H9 (cell line): ENCODE measurements at regions not wholly inside any gene's neighbourhood (a gene's known extent, or its start where the extent isn't known, plus 50 kb on each side); places are given as distances from the start of the nearest gene placed in this dataset.

Source experiments
- DNase-seq: peaks from one replicate; pipeline ENCODE4 v3.0.0-alpha.2; 2017
- H2AFZ ChIP-seq: one replicate; pipeline ENCODE4 v1.6.1; 2013; ENCODE audit warnings: mild to moderate bottlenecking, low read length, control low read depth, moderate library complexity
- H2AK5ac ChIP-seq: 2 replicates; pipeline ENCODE4 v1.6.1; 2013; ENCODE audit warnings: low read length, control low read depth, mixed read lengths; ENCODE audit not compliant: insufficient read length
- H2BK120ac ChIP-seq: one replicate; pipeline ENCODE4 v1.6.1; 2013; ENCODE audit warnings: low read depth, mild to moderate bottlenecking, low read length, control low read depth, inconsistent platforms; ENCODE audit not compliant: poor library complexity, severe bottlenecking
- H2BK12ac ChIP-seq: 2 replicates; pipeline ENCODE4 v1.6.1; 2013; ENCODE audit warnings: low read length, control low read depth, mixed read lengths, low read depth; ENCODE audit not compliant: insufficient read length
- H2BK15ac ChIP-seq: 2 replicates; pipeline ENCODE4 v1.6.1; 2013; ENCODE audit warnings: low read depth, low read length, control low read depth
- H2BK20ac ChIP-seq: one replicate; pipeline ENCODE4 v1.6.1; 2013; ENCODE audit warnings: low read depth, mild to moderate bottlenecking, low read length, control low read depth, inconsistent platforms; ENCODE audit not compliant: poor library complexity, severe bottlenecking
- H2BK5ac ChIP-seq: 2 replicates; pipeline ENCODE4 v1.6.1; 2013; ENCODE audit warnings: low read length, control low read depth, mixed read lengths; ENCODE audit not compliant: insufficient read length
- H3K14ac ChIP-seq: 2 replicates; pipeline ENCODE4 v1.6.1; 2013; ENCODE audit warnings: low read length, control low read depth; ENCODE audit not compliant: insufficient read depth
- H3K18ac ChIP-seq: 2 replicates; pipeline ENCODE4 v1.6.1; 2013; ENCODE audit warnings: low read depth, mild to moderate bottlenecking, mixed read lengths, low read length, control low read depth; ENCODE audit not compliant: insufficient read length
- H3K23ac ChIP-seq: 2 replicates; pipeline ENCODE4 v1.6.1; 2013; ENCODE audit warnings: low read length, control low read depth, mixed read lengths, low read depth; ENCODE audit not compliant: insufficient read length
- H3K23me2 ChIP-seq: 2 replicates; pipeline ENCODE4 v1.6.1; 2013; ENCODE audit warnings: low read depth, mild to moderate bottlenecking, mixed read lengths, low read length, control low read depth; ENCODE audit not compliant: insufficient read length, poor library complexity, severe bottlenecking
- H3K27ac ChIP-seq: 2 replicates; pipeline ENCODE4 v1.5.1; 2013; ENCODE audit warnings: low read length, control low read depth, mixed read lengths, low read depth; ENCODE audit not compliant: insufficient read length
- H3K27me3 ChIP-seq: 2 replicates; pipeline ENCODE4 v1.6.1; 2013; ENCODE audit warnings: low read length, control low read depth, inconsistent platforms; ENCODE audit not compliant: insufficient read depth
- H3K4ac ChIP-seq: 2 replicates; pipeline ENCODE4 v1.6.1; 2013; ENCODE audit warnings: low read depth, mild to moderate bottlenecking, control low read depth, inconsistent platforms, low read length, moderate library complexity
- H3K4me1 ChIP-seq: 2 replicates; pipeline ENCODE4 v1.6.1; 2013; ENCODE audit warnings: low read length, control low read depth, inconsistent platforms; ENCODE audit not compliant: insufficient read depth
- H3K4me2 ChIP-seq: 2 replicates; pipeline ENCODE4 v1.6.1; 2013; ENCODE audit warnings: low read length, control low read depth, mixed read lengths; ENCODE audit not compliant: insufficient read length, insufficient read depth
- H3K56ac ChIP-seq: 2 replicates; pipeline ENCODE4 v1.6.1; 2013; ENCODE audit warnings: low read depth, mild to moderate bottlenecking, mixed read lengths, low read length, control low read depth; ENCODE audit not compliant: insufficient read length
- H3K79me1 ChIP-seq: 2 replicates; pipeline ENCODE4 v1.6.1; 2013; ENCODE audit warnings: low read depth, mild to moderate bottlenecking, moderate library complexity, low read length, control low read depth, inconsistent platforms; ENCODE audit not compliant: insufficient read depth, poor library complexity, severe bottlenecking
- H3K79me2 ChIP-seq: 2 replicates; pipeline ENCODE4 v1.6.1; 2013; ENCODE audit warnings: low read length, control low read depth, inconsistent platforms; ENCODE audit not compliant: insufficient read depth
- H3K9ac ChIP-seq: 2 replicates; pipeline ENCODE4 v1.6.1; 2013; ENCODE audit warnings: low read length, control low read depth, mixed read lengths; ENCODE audit not compliant: insufficient read length; ENCODE audit errors: extremely low read depth
- H3K9me3 ChIP-seq: one replicate; pipeline ENCODE4 v1.6.1; 2013; ENCODE audit warnings: low read depth, low read length, inconsistent platforms; ENCODE audit not compliant: control insufficient read depth
- H3T11ph ChIP-seq: one replicate; pipeline ENCODE4 v1.6.1; 2013; ENCODE audit warnings: mild to moderate bottlenecking, low read length, control low read depth, inconsistent platforms
- H4K20me1 ChIP-seq: one replicate; pipeline ENCODE4 v1.6.1; 2013; ENCODE audit not compliant: control insufficient read depth, insufficient read length, insufficient read depth
- H4K5ac ChIP-seq: 2 replicates; pipeline ENCODE4 v1.6.1; 2013; ENCODE audit warnings: low read depth, mild to moderate bottlenecking, mixed read lengths, low read length, control low read depth; ENCODE audit not compliant: insufficient read length
- H4K8ac ChIP-seq: replicated peaks from 2 replicates; pipeline ENCODE4 v1.6.1; 2013; ENCODE audit warnings: low read length, control low read depth, mixed read lengths, low read depth; ENCODE audit not compliant: insufficient read length
- H4K91ac ChIP-seq: 2 replicates; pipeline ENCODE4 v1.6.1; 2013; ENCODE audit warnings: low read depth, mild to moderate bottlenecking, moderate library complexity, mixed read lengths, low read length, control low read depth; ENCODE audit not compliant: insufficient read length
- H3K27ac Mint-ChIP-seq, 3 experiments: 2 replicates in 2 of 3; 3 replicates in 1 of 3; pipeline ENCODE4 v1.8.0; 2020 to 2021; ENCODE audit warnings: mixed read lengths in 3 of 3, mild to moderate bottlenecking in 1 of 3, moderate library complexity in 1 of 3
- H3K27me3 Mint-ChIP-seq: 2 replicates; pipeline ENCODE4 v1.8.0; 2021; ENCODE audit warnings: low read depth, mild to moderate bottlenecking, moderate library complexity, mixed read lengths
- H3K36me3 Mint-ChIP-seq, 3 experiments: 2 replicates in 2 of 3; 3 replicates in 1 of 3; pipeline ENCODE4 v1.8.0; 2020 to 2021; ENCODE audit warnings: low read depth in 3 of 3, mixed read lengths in 3 of 3; ENCODE audit not compliant: insufficient read depth in 1 of 3
- H3K4me1 Mint-ChIP-seq, 2 experiments: 2 replicates each; pipeline ENCODE4 v1.8.0; 2020; ENCODE audit warnings: mixed read lengths in 2 of 2
- H3K4me3 Mint-ChIP-seq, 2 experiments: 2 replicates in 1 of 2; 3 replicates in 1 of 2; pipeline ENCODE4 v1.8.0; 2020 to 2021; ENCODE audit warnings: mild to moderate bottlenecking in 2 of 2, mixed read lengths in 2 of 2, moderate library complexity in 1 of 2
- H3K9me3 Mint-ChIP-seq, 2 experiments: 2 replicates in 1 of 2; 3 replicates in 1 of 2; pipeline ENCODE4 v1.8.0; 2020; ENCODE audit warnings: mild to moderate bottlenecking in 2 of 2, mixed read lengths in 2 of 2, moderate library complexity in 1 of 2
- CTCF ChIP-seq: fragments of 200-600 bp; sonication (generic); conservative IDR thresholded peaks from 3 replicates; pipeline ENCODE4 v1.8.0; 2021; ENCODE audit warnings: antibody characterized with exemption, mild to moderate bottlenecking
- WGBS: extraction: QIAGEN DNeasy Blood & Tissue Kit; methylation state at CpG from one replicate; pipeline ENCODE4 v1.1.7; 2013; ENCODE audit warnings: missing lambda C conversion rate, low lambda C conversion rate, mixed read lengths; ENCODE audit not compliant: insufficient read length; ENCODE audit errors: extremely low coverage; 5-methylcytosine and 5-hydroxymethylcytosine counted together

- Histone ChIP-seq H3K23me2 (no peaks in the 10 kb centered on the region), H3K23ac (no peak overlapping the region), H4K5ac (no peak overlapping the region), H3K4ac (no peak overlapping the region), H3T11ph (no peak overlapping the region), H2BK15ac (no peak overlapping the region), H3K4me1 (no peaks in the 10 kb centered on the region), H3K9ac (no peak overlapping the region), H2BK12ac (no peak overlapping the region), H3K79me2 (no peaks in the 10 kb centered on the region), H3K9me3 (no peaks in the 10 kb centered on the region), H3K4me2 (no peak overlapping the region), H3K79me1 (no peaks in the 10 kb centered on the region), H2BK120ac (no peak overlapping the region), H2AFZ (no peak overlapping the region), H3K14ac (no peak overlapping the region), H3K27ac (no peak overlapping the region), H3K27me3 (no peaks in the 10 kb centered on the region), H4K8ac (no peak overlapping the region), H4K20me1 (no peaks in the 10 kb centered on the region), H2BK5ac (no peak overlapping the region), H2BK20ac (no peak overlapping the region), H3K18ac (no peak overlapping the region), H4K91ac (no peak overlapping the region), H3K56ac (no peak overlapping the region), H2AK5ac (no peak overlapping the region)
- DNase-seq = no peak
- H3K27ac Mint-ChIP-seq = no peak overlapping the region
- no peaks in the 10 kb centered on the region for H3K9me3 Mint-ChIP-seq
- WGBS = no CpG with 5 or more reads among the region's 4 CpGs
- peaks cover 13% of the 10 kb centered on the region for H3K27me3 Mint-ChIP-seq
- TF ChIP-seq CTCF = no peak
- no peaks in the 10 kb centered on the region; a peak in 1 of 7 replicates for H3K36me3 Mint-ChIP-seq
- peaks cover 4 to 17% of the 10 kb centered on the region in 2 experiments for H3K4me1 Mint-ChIP-seq
- no peak overlapping the region for H3K4me3 Mint-ChIP-seq
Observed at GRCh38 chr2:118246079-118246478, 157.8 kb downstream of the INSIG2 start.
